ENCODE measurements at regions not wholly inside any gene's neighbourhood (a gene's known extent, or its start where the extent isn't known, plus 50 kb on each side); places are given as distances from the start of the nearest gene placed in this dataset.

GRCh38 chr4:164177753-164178152 lies 576.2 kb upstream of the SMIM31 start:
- Histone ChIP-seq H3K23me2 (ENCODE audit: insufficient read length, low read depth, low read length, poor library complexity, severe bottlenecking) (no peaks in the 10 kb centered on the region), H4K5ac (ENCODE audit: insufficient read length, low read depth, low read length) (no peak overlapping the region), H4K20me1 (ENCODE audit: control insufficient read depth, insufficient read depth, insufficient read length) (no peaks in the 10 kb centered on the region), H4K91ac (ENCODE audit: insufficient read length, low read depth, low read length) (no peak overlapping the region), H2BK5ac (ENCODE audit: insufficient read length, low read length) (no peak overlapping the region), H3K18ac (ENCODE audit: insufficient read length, low read depth, low read length) (no peak overlapping the region), H3K4me1 (ENCODE audit: insufficient read depth, low read length) (no peaks in the 10 kb centered on the region), H3K4me2 (ENCODE audit: insufficient read depth, insufficient read length, low read length) (no peak overlapping the region), H3K27ac (ENCODE audit: insufficient read length, low read depth, low read length) (no peak overlapping the region), H2BK20ac (ENCODE audit: low read depth, low read length, poor library complexity, severe bottlenecking) (no peak overlapping the region), H3K79me1 (ENCODE audit: insufficient read depth, low read depth, low read length, poor library complexity, severe bottlenecking) (no peaks in the 10 kb centered on the region), H2AFZ (ENCODE audit: low read length) (no peak overlapping the region), H2AK5ac (ENCODE audit: insufficient read length, low read length) (no peak overlapping the region), H3K79me2 (ENCODE audit: insufficient read depth, low read length) (no peaks in the 10 kb centered on the region), H3K9me3 (ENCODE audit: control insufficient read depth, low read depth, low read length) (no peaks in the 10 kb centered on the region), H3K9ac (ENCODE audit: extremely low read depth, insufficient read length, low read length) (no peak overlapping the region), H2BK120ac (ENCODE audit: low read depth, low read length, poor library complexity, severe bottlenecking) (no peak overlapping the region), H3T11ph (ENCODE audit: low read length) (no peak overlapping the region), H2BK12ac (ENCODE audit: insufficient read length, low read depth, low read length) (no peak overlapping the region), H2BK15ac (ENCODE audit: low read depth, low read length) (no peak overlapping the region), H3K23ac (ENCODE audit: insufficient read length, low read depth, low read length) (no peak overlapping the region), H3K56ac (ENCODE audit: insufficient read length, low read depth, low read length) (no peak overlapping the region), H3K27me3 (ENCODE audit: insufficient read depth, low read length) (no peaks in the 10 kb centered on the region), H4K8ac (replicated peaks; ENCODE audit: insufficient read length, low read depth, low read length) (no peak overlapping the region), H3K4ac (ENCODE audit: low read depth, low read length) (no peak overlapping the region), H3K14ac (ENCODE audit: insufficient read depth, low read length) (no peak overlapping the region)
- DNase-seq, result no peak
- peaks cover 11% of the 10 kb centered on the region in 2 experiments for H3K4me1 Mint-ChIP-seq
- H3K4me3 Mint-ChIP-seq, result no peak overlapping the region
- TF ChIP-seq CTCF (conservative IDR thresholded peaks at IDR 0.05), result no peak
- H3K27me3 Mint-ChIP-seq (ENCODE audit: low read depth), result no peaks in the 10 kb centered on the region
- WGBS (ENCODE audit: extremely low coverage, insufficient read length, low lambda C conversion rate), result no CpG with 5 or more reads among the region's 1 CpG
- no peaks in the 10 kb centered on the region for H3K36me3 Mint-ChIP-seq (ENCODE audit: insufficient read depth in 1 of 3, low read depth in 3 of 3)
- H3K27ac Mint-ChIP-seq, result no peak overlapping the region
- no peaks in the 10 kb centered on the region; a peak in 1 of 5 replicates for H3K9me3 Mint-ChIP-seq
